ENCODE measurements at regions not wholly inside any gene's neighbourhood (a gene's known extent, or its start where the extent isn't known, plus 50 kb on each side); places are given as distances from the start of the nearest gene placed in this dataset.

DNA sequence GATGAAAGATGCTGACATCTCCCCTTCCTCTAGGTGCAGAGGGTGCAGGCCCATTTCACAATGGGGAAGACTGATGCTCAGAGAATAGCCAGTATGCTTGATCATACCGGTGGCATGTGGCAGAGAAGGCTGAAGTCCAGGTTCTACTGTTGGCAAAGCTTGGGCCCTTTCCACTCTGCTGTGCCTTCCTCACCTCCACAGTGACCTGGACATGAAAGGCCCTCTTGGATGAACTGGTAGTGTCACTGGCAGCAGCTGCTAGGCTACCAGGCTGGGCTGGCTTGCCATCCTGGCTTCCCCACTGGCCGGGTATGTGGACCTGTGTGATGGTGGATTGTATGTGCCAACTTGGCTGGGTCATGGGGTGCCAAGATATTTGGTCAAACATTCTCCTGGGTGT lies 92.0 kb downstream of the GADD45G start:
- Histone ChIP-seq H3K9me3 (ENCODE audit: control insufficient read depth, insufficient read depth, low read depth, low read length) (no peaks in the 10 kb centered on the region), H3K4me3 (ENCODE audit: low read depth, low read length) (no peak overlapping the region), H3K9ac (ENCODE audit: low read length) (no peak overlapping the region), H3K36me3 (ENCODE audit: control insufficient read depth, insufficient read depth, low read length) (no peaks in the 10 kb centered on the region), H3K27ac (ENCODE audit: low read depth, low read length) (no peak overlapping the region), H3K4me1 (ENCODE audit: control insufficient read depth, insufficient read depth, low read length) (peaks cover 32% of the 10 kb centered on the region), H3K27me3 (ENCODE audit: control insufficient read depth, insufficient read depth, low read length) (no peaks in the 10 kb centered on the region)

DNA sequence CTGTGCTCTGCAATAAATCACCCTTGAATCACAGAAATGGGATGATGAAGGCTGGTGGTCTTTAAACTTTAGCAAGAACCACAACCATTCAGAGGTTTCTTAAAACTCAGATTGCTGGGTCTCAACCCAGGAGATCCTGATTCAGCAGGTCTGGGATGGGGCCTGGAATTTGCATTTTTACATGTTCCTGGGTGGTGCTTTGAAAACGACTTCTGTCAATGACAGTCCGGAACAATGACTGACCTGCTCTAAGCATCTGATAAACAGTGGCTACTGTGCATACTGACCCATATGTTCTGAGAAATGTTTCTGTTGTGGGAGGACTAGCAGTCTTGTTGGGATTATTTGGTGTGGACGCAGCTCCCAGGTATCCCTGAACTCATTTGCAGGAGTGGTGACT lies 92.7 kb downstream of the GADD45G start:
- Histone ChIP-seq H3K9me3 (ENCODE audit: control insufficient read depth, insufficient read depth, low read depth, low read length) (no peaks in the 10 kb centered on the region), H3K4me3 (ENCODE audit: low read depth, low read length) (no peak overlapping the region), H3K27me3 (ENCODE audit: control insufficient read depth, insufficient read depth, low read length) (no peaks in the 10 kb centered on the region), H3K36me3 (ENCODE audit: control insufficient read depth, insufficient read depth, low read length) (no peaks in the 10 kb centered on the region), H3K27ac (ENCODE audit: low read depth, low read length) (no peak overlapping the region), H3K9ac (ENCODE audit: low read length) (no peak overlapping the region), H3K4me1 (ENCODE audit: control insufficient read depth, insufficient read depth, low read length) (peaks cover 30% of the 10 kb centered on the region)

DNA sequence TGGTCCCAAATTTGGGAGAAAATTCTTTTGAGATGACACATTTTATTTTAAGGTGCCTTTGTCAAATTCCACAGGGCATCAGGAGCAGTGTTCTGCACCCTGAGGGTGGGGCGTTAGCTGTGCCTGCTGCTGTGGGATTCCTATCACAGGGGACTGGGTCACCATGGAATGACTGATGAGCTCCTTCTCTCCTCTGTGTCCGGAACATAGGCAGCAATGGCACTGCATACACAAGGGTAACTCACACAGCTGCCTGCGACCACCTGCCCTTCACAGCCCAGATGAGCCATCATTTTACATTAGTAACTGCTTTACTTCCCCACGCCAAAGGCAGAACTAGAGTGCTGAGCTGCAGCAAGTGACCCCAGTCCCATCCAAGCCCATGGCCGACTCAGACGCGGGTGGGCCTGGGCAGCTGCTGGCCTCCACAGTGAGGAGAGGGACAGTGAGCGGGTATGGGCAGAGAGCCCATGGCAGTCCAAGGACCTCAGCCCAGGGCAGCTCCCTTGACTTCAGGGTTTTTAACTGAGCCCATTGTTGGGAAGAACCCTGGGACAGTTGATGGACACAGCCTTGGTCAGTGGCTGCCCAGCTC lies 93.7 kb downstream of the GADD45G start:
- H3K27ac ChIP-seq (ENCODE audit: low read depth, low read length): no peak overlapping the region

DNA sequence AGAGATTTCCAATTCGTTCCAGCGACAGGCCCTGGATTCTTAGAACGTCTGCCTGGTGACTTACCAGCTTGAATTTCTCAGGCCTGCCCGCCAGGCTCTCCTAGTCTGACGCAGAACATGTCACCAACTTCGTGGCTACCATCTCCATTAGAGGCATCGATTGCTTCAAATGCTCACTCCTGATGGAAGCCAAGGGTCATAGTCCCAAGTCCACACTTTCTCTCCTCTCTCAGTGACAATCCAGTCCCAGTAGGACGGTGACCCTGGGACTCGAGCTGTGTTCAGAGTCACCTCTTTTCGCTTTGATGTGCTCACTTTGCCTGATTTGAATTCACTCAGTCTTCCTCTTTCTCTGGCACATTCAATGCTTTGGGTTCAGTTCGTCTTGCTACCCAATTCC lies 94.8 kb downstream of the GADD45G start:
- H3K9me3 ChIP-seq (ENCODE audit: control insufficient read depth, insufficient read depth, low read depth, low read length): no peaks in the 10 kb centered on the region
- H3K9ac ChIP-seq (ENCODE audit: low read length): no peak overlapping the region
- H3K36me3 ChIP-seq (ENCODE audit: control insufficient read depth, insufficient read depth, low read length): no peaks in the 10 kb centered on the region
- H3K4me3 ChIP-seq (ENCODE audit: low read depth, low read length): no peak overlapping the region
- no peaks in the 10 kb centered on the region for H3K27me3 ChIP-seq (ENCODE audit: control insufficient read depth, insufficient read depth, low read length)
- peaks cover 28% of the 10 kb centered on the region for H3K4me1 ChIP-seq (ENCODE audit: control insufficient read depth, insufficient read depth, low read length)
- H3K27ac ChIP-seq (ENCODE audit: low read depth, low read length): no peak overlapping the region

More for the DNA sequence above, 93.7 kb downstream of the GADD45G start:
- Histone ChIP-seq H3K4me3 (ENCODE audit: low read depth, low read length) (no peak overlapping the region), H3K9me3 (ENCODE audit: control insufficient read depth, insufficient read depth, low read depth, low read length) (no peaks in the 10 kb centered on the region), H3K27me3 (ENCODE audit: control insufficient read depth, insufficient read depth, low read length) (no peaks in the 10 kb centered on the region), H3K4me1 (ENCODE audit: control insufficient read depth, insufficient read depth, low read length) (peaks cover 30% of the 10 kb centered on the region), H3K9ac (ENCODE audit: low read length) (no peak overlapping the region), H3K36me3 (ENCODE audit: control insufficient read depth, insufficient read depth, low read length) (no peaks in the 10 kb centered on the region)

DNA sequence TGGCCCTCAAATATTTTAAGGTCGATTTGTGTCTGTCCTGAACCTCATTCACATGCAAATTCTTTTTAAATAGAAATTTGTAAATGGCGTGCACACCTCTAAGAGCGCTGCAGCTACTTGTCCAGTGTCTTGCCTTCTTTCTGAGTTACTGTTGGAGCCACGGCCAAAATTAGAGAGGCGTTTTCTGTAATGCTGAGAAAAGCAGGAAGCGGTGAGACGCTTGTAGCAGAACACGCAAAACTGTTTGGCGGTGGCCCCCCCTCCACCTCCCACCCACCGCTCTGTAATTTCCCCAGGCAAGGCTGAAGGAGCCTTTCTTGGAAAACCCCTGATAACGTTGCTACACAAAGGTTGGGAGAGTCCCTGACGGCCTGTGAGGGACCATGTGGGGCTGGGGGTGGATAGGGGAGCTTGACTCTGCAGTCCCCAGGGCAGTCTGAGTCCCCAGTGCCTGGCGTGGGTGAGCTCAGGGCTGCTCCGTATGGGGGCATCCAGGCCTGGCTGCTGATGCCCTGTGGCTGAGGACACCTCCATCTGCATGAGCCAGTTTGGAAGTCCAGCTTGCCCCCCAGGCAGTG lies 96.5 kb downstream of the GADD45G start:
- peaks cover 23% of the 10 kb centered on the region for H3K4me1 ChIP-seq (ENCODE audit: control insufficient read depth, insufficient read depth, low read length)
- H3K27ac ChIP-seq (ENCODE audit: low read depth, low read length): no peak overlapping the region
- no peaks in the 10 kb centered on the region for H3K9me3 ChIP-seq (ENCODE audit: control insufficient read depth, insufficient read depth, low read depth, low read length)
- no peak overlapping the region for H3K9ac ChIP-seq (ENCODE audit: low read length)
- H3K36me3 ChIP-seq (ENCODE audit: control insufficient read depth, insufficient read depth, low read length): no peaks in the 10 kb centered on the region
- no peaks in the 10 kb centered on the region for H3K27me3 ChIP-seq (ENCODE audit: control insufficient read depth, insufficient read depth, low read length)
- no peak overlapping the region for H3K4me3 ChIP-seq (ENCODE audit: low read depth, low read length)

DNA sequence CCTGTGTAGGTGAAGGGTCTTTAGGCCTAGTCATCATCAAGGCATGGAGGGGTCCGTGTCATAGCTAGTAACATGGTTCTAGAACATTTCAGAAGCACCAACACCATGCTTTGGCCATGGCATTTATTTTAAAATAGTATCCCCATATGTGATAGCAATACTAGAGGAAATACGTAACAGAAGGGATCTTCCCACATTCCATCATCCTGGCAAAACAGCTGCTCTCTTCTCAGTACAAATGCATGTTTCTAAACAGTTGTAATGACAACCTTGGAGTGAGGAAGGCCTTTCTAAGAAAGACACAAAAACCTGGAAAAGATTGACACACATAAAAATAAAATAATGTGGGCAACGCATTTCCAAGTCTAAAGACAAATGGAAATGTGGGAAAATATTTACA lies 97.6 kb downstream of the GADD45G start:
- peaks cover 29% of the 10 kb centered on the region for H3K4me1 ChIP-seq (ENCODE audit: control insufficient read depth, insufficient read depth, low read length)
- no peak overlapping the region for H3K27ac ChIP-seq (ENCODE audit: low read depth, low read length)
- H3K4me3 ChIP-seq (ENCODE audit: low read depth, low read length): no peak overlapping the region
- H3K36me3 ChIP-seq (ENCODE audit: control insufficient read depth, insufficient read depth, low read length): no peaks in the 10 kb centered on the region
- H3K27me3 ChIP-seq (ENCODE audit: control insufficient read depth, insufficient read depth, low read length): no peaks in the 10 kb centered on the region
- H3K9me3 ChIP-seq (ENCODE audit: control insufficient read depth, insufficient read depth, low read depth, low read length): no peaks in the 10 kb centered on the region
- H3K9ac ChIP-seq (ENCODE audit: low read length): no peak overlapping the region

DNA sequence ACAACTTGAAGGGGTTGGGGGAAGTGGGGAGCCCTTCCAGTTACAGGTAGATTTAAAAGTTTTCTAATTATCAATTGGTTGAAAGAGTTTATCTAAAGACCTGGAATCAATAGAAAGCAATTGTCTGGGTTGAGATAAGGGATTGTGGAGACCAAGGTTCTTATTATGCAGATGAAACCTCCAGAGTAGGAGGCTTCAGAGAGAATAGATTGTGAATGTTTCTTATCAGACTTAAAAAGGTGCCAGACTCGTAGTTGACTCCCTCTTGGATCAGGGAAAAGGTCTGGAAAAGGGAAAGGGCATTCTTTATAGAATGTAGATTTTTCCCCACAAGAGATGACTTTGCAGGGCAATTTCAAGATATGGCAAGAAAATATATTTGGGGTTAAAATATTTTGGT lies 100.8 kb downstream of the GADD45G start:
- Histone ChIP-seq H3K27ac (ENCODE audit: low read depth, low read length) (no peak overlapping the region), H3K36me3 (ENCODE audit: control insufficient read depth, insufficient read depth, low read length) (no peaks in the 10 kb centered on the region), H3K4me1 (ENCODE audit: control insufficient read depth, insufficient read depth, low read length) (peaks cover 28% of the 10 kb centered on the region), H3K4me3 (ENCODE audit: low read depth, low read length) (no peak overlapping the region), H3K9ac (ENCODE audit: low read length) (no peak overlapping the region), H3K9me3 (ENCODE audit: control insufficient read depth, insufficient read depth, low read depth, low read length) (no peaks in the 10 kb centered on the region), H3K27me3 (ENCODE audit: control insufficient read depth, insufficient read depth, low read length) (no peaks in the 10 kb centered on the region)

DNA sequence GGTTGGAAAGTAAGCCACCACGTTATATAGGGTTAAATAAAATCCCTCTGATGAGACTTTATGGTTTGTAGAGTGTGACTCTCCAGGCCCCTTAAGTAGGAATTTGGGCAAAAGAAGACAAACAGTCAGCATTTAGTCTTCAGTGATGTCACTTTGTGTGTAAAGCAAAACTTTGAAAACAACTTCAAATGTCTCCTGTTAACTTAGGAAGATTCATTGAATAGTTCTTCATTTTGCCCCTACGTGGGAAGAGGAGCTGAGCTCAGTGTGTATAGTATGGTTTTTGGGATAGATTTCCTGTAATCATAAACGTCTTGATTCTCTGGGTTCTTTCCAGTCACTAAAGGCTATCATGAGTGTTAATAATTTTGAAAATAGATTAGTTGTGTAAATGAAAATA lies 101.3 kb downstream of the GADD45G start:
- Histone ChIP-seq H3K27me3 (ENCODE audit: control insufficient read depth, insufficient read depth, low read length) (no peaks in the 10 kb centered on the region), H3K36me3 (ENCODE audit: control insufficient read depth, insufficient read depth, low read length) (no peaks in the 10 kb centered on the region), H3K27ac (ENCODE audit: low read depth, low read length) (no peak overlapping the region)

DNA sequence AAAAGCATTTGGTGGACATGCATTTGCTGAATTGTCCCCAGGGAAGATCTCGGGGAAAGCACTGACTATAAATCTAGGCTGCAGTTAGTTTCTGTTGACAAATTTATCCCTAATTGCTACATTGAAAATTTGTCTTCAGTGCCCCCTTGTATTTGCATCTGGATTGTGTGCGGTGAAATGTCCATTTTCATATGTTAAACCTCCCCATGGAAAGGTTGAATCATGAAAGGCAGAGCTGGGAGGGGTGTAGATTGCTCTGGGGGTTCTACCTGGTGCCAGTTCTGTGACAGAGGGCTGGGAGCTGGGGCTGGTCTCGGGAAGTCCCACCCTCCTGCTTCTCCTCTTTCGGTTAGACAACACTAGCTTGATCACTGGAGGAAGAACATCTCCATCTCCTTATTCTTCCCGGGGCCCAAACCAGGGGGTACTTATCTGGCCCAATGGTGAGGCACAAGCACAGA lies 101.9 kb downstream of the GADD45G start:
- H3K36me3 ChIP-seq (ENCODE audit: control insufficient read depth, insufficient read depth, low read length): no peaks in the 10 kb centered on the region
- H3K9me3 ChIP-seq (ENCODE audit: control insufficient read depth, insufficient read depth, low read depth, low read length): no peaks in the 10 kb centered on the region
- H3K27ac ChIP-seq (ENCODE audit: low read depth, low read length): no peak overlapping the region
- no peaks in the 10 kb centered on the region for H3K27me3 ChIP-seq (ENCODE audit: control insufficient read depth, insufficient read depth, low read length)
- H3K4me1 ChIP-seq (ENCODE audit: control insufficient read depth, insufficient read depth, low read length): peaks cover 17% of the 10 kb centered on the region
- no peak overlapping the region for H3K4me3 ChIP-seq (ENCODE audit: low read depth, low read length)
- H3K9ac ChIP-seq (ENCODE audit: low read length): no peak overlapping the region

More for the DNA sequence above, 101.3 kb downstream of the GADD45G start:
- Histone ChIP-seq H3K9me3 (ENCODE audit: control insufficient read depth, insufficient read depth, low read depth, low read length) (no peaks in the 10 kb centered on the region), H3K9ac (ENCODE audit: low read length) (no peak overlapping the region), H3K4me3 (ENCODE audit: low read depth, low read length) (no peak overlapping the region), H3K4me1 (ENCODE audit: control insufficient read depth, insufficient read depth, low read length) (peaks cover 24% of the 10 kb centered on the region)

DNA sequence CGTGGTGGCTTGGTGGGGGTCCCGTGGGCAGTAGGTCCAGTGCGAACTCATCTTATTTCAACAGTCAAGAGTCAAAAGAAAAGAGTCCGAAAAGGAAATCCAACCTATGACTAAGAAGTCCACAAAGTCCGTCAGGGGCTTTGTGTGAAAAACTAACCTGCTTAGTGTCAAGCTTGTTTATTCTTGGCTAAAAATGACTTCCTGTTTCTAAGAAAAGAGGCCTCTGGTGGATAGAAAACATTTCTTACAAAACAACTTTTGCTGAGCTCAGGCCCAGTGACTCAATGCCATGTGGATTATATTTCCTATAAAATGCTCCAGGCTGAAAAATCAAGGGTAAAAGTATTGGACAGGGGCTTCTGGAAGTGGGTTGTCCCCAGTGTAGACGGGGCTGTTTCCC lies 105.9 kb downstream of the GADD45G start:
- Histone ChIP-seq H3K9ac (ENCODE audit: low read length) (no peak overlapping the region), H3K4me3 (ENCODE audit: low read depth, low read length) (no peak overlapping the region), H3K4me1 (ENCODE audit: control insufficient read depth, insufficient read depth, low read length) (peaks cover 11% of the 10 kb centered on the region; the same call in 1 of the 2 replicates), H3K36me3 (ENCODE audit: control insufficient read depth, insufficient read depth, low read length) (no peaks in the 10 kb centered on the region), H3K9me3 (ENCODE audit: control insufficient read depth, insufficient read depth, low read depth, low read length) (no peaks in the 10 kb centered on the region), H3K27me3 (ENCODE audit: control insufficient read depth, insufficient read depth, low read length) (no peaks in the 10 kb centered on the region), H3K27ac (ENCODE audit: low read depth, low read length) (no peak overlapping the region)

DNA sequence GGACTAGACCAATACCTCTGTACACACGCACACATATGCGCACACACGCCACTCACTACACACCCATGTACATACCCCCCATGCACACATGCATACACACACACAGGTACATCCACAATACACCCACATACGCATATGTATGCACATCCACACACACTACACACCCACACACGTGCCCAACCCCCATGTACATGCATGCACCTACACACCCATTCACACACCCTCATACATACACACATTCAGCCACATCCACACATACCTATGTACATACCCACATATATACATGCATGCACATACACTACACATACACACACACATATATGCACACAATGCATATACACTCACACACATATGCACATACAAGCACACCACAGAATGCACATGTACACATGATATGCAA lies 107.1 kb downstream of the GADD45G start:
- Histone ChIP-seq H3K27ac (ENCODE audit: low read depth, low read length) (no peak overlapping the region), H3K9me3 (ENCODE audit: control insufficient read depth, insufficient read depth, low read depth, low read length) (no peaks in the 10 kb centered on the region; the same call in 1 of the 2 replicates), H3K27me3 (ENCODE audit: control insufficient read depth, insufficient read depth, low read length) (no peaks in the 10 kb centered on the region), H3K4me1 (ENCODE audit: control insufficient read depth, insufficient read depth, low read length) (peaks cover 3% of the 10 kb centered on the region; the same call in 1 of the 2 replicates), H3K9ac (ENCODE audit: low read length) (no peak overlapping the region), H3K4me3 (ENCODE audit: low read depth, low read length) (no peak overlapping the region), H3K36me3 (ENCODE audit: control insufficient read depth, insufficient read depth, low read length) (no peaks in the 10 kb centered on the region)

Measured in HUES6 (cell line).